IPS-NIHi7 (cell line): ENCODE measurements at regions not wholly inside any gene's neighbourhood (a gene's known extent, or its start where the extent isn't known, plus 50 kb on each side); places are given as distances from the start of the nearest gene placed in this dataset.

Experiments used
- DNase-seq: peaks from one replicate; pipeline ENCODE4 v3.0.0; 2012; ENCODE audit warnings: mixed read lengths; ENCODE audit errors: extremely low spot score

GRCh38 chr5:129821477-129822131 lies 73.7 kb downstream of the MINAR2 start:
- no peak for DNase-seq

- no peak for DNase-seq
These were observed 74.0 kb upstream of the CHSY3 start for GRCh38 chr5:129830288-129830687.

- DNase-seq = no peak
These were observed 67.9 kb upstream of the CHSY3 start for GRCh38 chr5:129836321-129836720.

- no peak for DNase-seq
These were observed 59.5 kb upstream of the CHSY3 start for GRCh38 chr5:129844764-129845163.

GRCh38 chr5:129852747-129853352 lies 51.4 kb upstream of the CHSY3 start:
- DNase-seq = peak; percentile 82

GRCh38 chr5:129853588-129853987 lies 50.7 kb upstream of the CHSY3 start:
- no peak for DNase-seq
